ENCODE measurements at regions not wholly inside any gene's neighbourhood (a gene's known extent, or its start where the extent isn't known, plus 50 kb on each side); places are given as distances from the start of the nearest gene placed in this dataset.

GRCh38 chr2:67516899-67517530 lies 119.9 kb downstream of the ETAA1 start:
- no peak for DNase-seq

GRCh38 chr2:67522148-67522547 lies 125.0 kb downstream of the ETAA1 start:
- DNase-seq = no peak

- DNase-seq = no peak
Measured at GRCh38 chr2:67524213-67524612, 127.1 kb downstream of the ETAA1 start.

GRCh38 chr2:67524777-67525176 lies 127.6 kb downstream of the ETAA1 start:
- no peak for DNase-seq

- no peak for DNase-seq
Measured at GRCh38 chr2:67526283-67526682, 129.2 kb downstream of the ETAA1 start.

- DNase-seq = no peak
Measured at GRCh38 chr2:67528320-67528719, 131.2 kb downstream of the ETAA1 start.

GRCh38 chr2:67532387-67532786 lies 135.3 kb downstream of the ETAA1 start:
- DNase-seq = no peak

GRCh38 chr2:67534745-67535144 lies 137.6 kb downstream of the ETAA1 start:
- DNase-seq = no peak

- DNase-seq = no peak
Measured at GRCh38 chr2:67540962-67541361, 143.8 kb downstream of the ETAA1 start.

- no peak for DNase-seq
Measured at GRCh38 chr2:67544286-67544685, 147.2 kb downstream of the ETAA1 start.

- DNase-seq = no peak
Measured at GRCh38 chr2:67548317-67549201, 151.4 kb downstream of the ETAA1 start.

- no peak for DNase-seq
Measured at GRCh38 chr2:67559156-67559555, 162.0 kb downstream of the ETAA1 start.

- DNase-seq = no peak
Measured at GRCh38 chr2:67560771-67561456, 163.8 kb downstream of the ETAA1 start.

GRCh38 chr2:67561457-67561965 lies 164.4 kb downstream of the ETAA1 start:
- no peak for DNase-seq

- DNase-seq = no peak
Measured at GRCh38 chr2:67564076-67564475, 166.9 kb downstream of the ETAA1 start.

- no peak for DNase-seq
Measured at GRCh38 chr2:67564626-67565025, 167.5 kb downstream of the ETAA1 start.

- DNase-seq = no peak
Measured at GRCh38 chr2:67565262-67565661, 168.1 kb downstream of the ETAA1 start.

- DNase-seq = no peak
Measured at GRCh38 chr2:67565761-67566160, 168.6 kb downstream of the ETAA1 start.

- no peak for DNase-seq
Measured at GRCh38 chr2:67566285-67566684, 169.2 kb downstream of the ETAA1 start.

- no peak for DNase-seq
Measured at GRCh38 chr2:67566958-67567635, 170.0 kb downstream of the ETAA1 start.

- no peak for DNase-seq
Measured at GRCh38 chr2:67567886-67568285, 170.8 kb downstream of the ETAA1 start.

- no peak for DNase-seq
Measured at GRCh38 chr2:67570611-67571010, 173.5 kb downstream of the ETAA1 start.

All from NK-92 treated with Interleukin-12 subunit alpha and Interleukin-12 subunit beta, amount 100 ng/mL, for 24 hours (cell line).